SU-DHL-6 (cell line): ENCODE measurements at regions not wholly inside any gene's neighbourhood (a gene's known extent, or its start where the extent isn't known, plus 50 kb on each side); places are given as distances from the start of the nearest gene placed in this dataset.

Source experiments
- CTCF ChIP-seq: fragments of 200-600 bp; sonication (generic); IDR thresholded peaks from one replicate; pipeline ENCODE4 v1.5.1; 2017; ENCODE audit warnings: antibody characterized with exemption, mild to moderate bottlenecking, low read length, moderate library complexity; ENCODE audit not compliant: insufficient read depth, poor library complexity, severe bottlenecking
- EZH2phosphoT487 ChIP-seq: fragments of 200-600 bp; sonication (generic), shearing (Covaris generic); conservative IDR thresholded peaks from 2 replicates; pipeline ENCODE4 v1.6.1; 2018; ENCODE audit warnings: mild to moderate bottlenecking, antibody characterized with exemption, low read length, moderate library complexity, mixed read lengths

GRCh38 chr14:85428926-85429325, 101.0 kb upstream of the FLRT2 start:
- TF ChIP-seq CTCF (no peak), EZH2phosphoT487 (no peak)
